Fibroblast of skin of right biceps (primary cell): ENCODE measurements at regions not wholly inside any gene's neighbourhood (a gene's known extent, or its start where the extent isn't known, plus 50 kb on each side); places are given as distances from the start of the nearest gene placed in this dataset.
"Not testable (repeated sequence)": the region's sequence is repeated elsewhere in the genome, so short reads cannot be mapped to it uniquely, and the experiment has no call there.

Experiments used
- DNase-seq: peaks from one replicate; pipeline ENCODE4 v3.0.0-alpha.2; 2013

- peak; percentile 1 for DNase-seq
Measured at GRCh38 chr13:94902722-94903407, 190.5 kb upstream of the SOX21 start.

- DNase-seq, result no peak
Measured at GRCh38 chr13:94901070-94901469, 188.7 kb upstream of the SOX21 start.

GRCh38 chr13:94896719-94897317, 184.5 kb upstream of the SOX21 start:
- DNase-seq, result no peak

GRCh38 chr13:94896238-94896637, 183.9 kb upstream of the SOX21 start:
- DNase-seq, result no peak

- peak; percentile 93 for DNase-seq
Measured at GRCh38 chr13:94886191-94886590, 173.8 kb upstream of the SOX21 start.

GRCh38 chr13:94880463-94880862, 168.1 kb upstream of the SOX21 start:
- DNase-seq, result no peak

- no peak for DNase-seq
Measured at GRCh38 chr13:94878602-94879165, 166.3 kb upstream of the SOX21 start.

GRCh38 chr13:94864474-94864873, 152.1 kb upstream of the SOX21 start:
- no peak for DNase-seq

GRCh38 chr13:94860981-94861407, 148.6 kb upstream of the SOX21 start:
- DNase-seq, result peak; percentile 20

- DNase-seq, result no peak
Measured at GRCh38 chr13:94859811-94860210, 147.5 kb upstream of the SOX21 start.

GRCh38 chr13:94859278-94859691, 146.9 kb upstream of the SOX21 start:
- DNase-seq, result no peak

- DNase-seq, result no peak
Measured at GRCh38 chr13:94858856-94859255, 146.5 kb upstream of the SOX21 start.

- no peak for DNase-seq
Measured at GRCh38 chr13:94854688-94855087, 142.3 kb upstream of the SOX21 start.

GRCh38 chr13:94851576-94851975, 139.2 kb upstream of the SOX21 start:
- no peak for DNase-seq

- DNase-seq, result no peak
Measured at GRCh38 chr13:94849254-94849653, 136.9 kb upstream of the SOX21 start.

GRCh38 chr13:94842901-94843300, 130.6 kb upstream of the SOX21 start:
- no peak for DNase-seq

GRCh38 chr13:94837056-94837455, 124.7 kb upstream of the SOX21 start:
- DNase-seq, result not testable (repeated sequence)

GRCh38 chr13:94829837-94830365, 117.6 kb upstream of the SOX21 start:
- DNase-seq, result no peak

- DNase-seq, result no peak
Measured at GRCh38 chr13:94829185-94829836, 117.0 kb upstream of the SOX21 start.

GRCh38 chr13:94827566-94827965, 115.2 kb upstream of the SOX21 start:
- no peak for DNase-seq

GRCh38 chr13:94825507-94825906, 113.2 kb upstream of the SOX21 start:
- DNase-seq, result peak; percentile 22

- no peak for DNase-seq
Measured at GRCh38 chr13:94824601-94825000, 112.3 kb upstream of the SOX21 start.

- no peak for DNase-seq
Measured at GRCh38 chr13:94822356-94822755, 110.0 kb upstream of the SOX21 start.

GRCh38 chr13:94816256-94816655, 103.9 kb upstream of the SOX21 start:
- no peak for DNase-seq
